ENCODE measurements at regions not wholly inside any gene's neighbourhood (a gene's known extent, or its start where the extent isn't known, plus 50 kb on each side); places are given as distances from the start of the nearest gene placed in this dataset.

GRCh38 chr9:75431375-75431774 lies 343.1 kb downstream of the OSTF1 start:
- no peak for TF ChIP-seq CTCF (IDR thresholded peaks at IDR 0.05; ENCODE audit: low read depth, low read length)
- H3K4me3 ChIP-seq (ENCODE audit: low read depth, low read length): no peak overlapping the region

GRCh38 chr9:75432386-75432785 lies 344.1 kb downstream of the OSTF1 start:
- no peak overlapping the region for H3K4me3 ChIP-seq (ENCODE audit: low read depth, low read length)
- no peak for TF ChIP-seq CTCF (IDR thresholded peaks at IDR 0.05; ENCODE audit: low read depth, low read length)

- no peak for TF ChIP-seq CTCF (IDR thresholded peaks at IDR 0.05; ENCODE audit: low read depth, low read length)
- H3K4me3 ChIP-seq (ENCODE audit: low read depth, low read length): no peak overlapping the region
These were observed 344.6 kb downstream of the OSTF1 start for GRCh38 chr9:75432888-75433287.

GRCh38 chr9:75438716-75439115 lies 350.4 kb downstream of the OSTF1 start:
- no peak for TF ChIP-seq CTCF (IDR thresholded peaks at IDR 0.05; ENCODE audit: low read depth, low read length)
- no peak overlapping the region for H3K4me3 ChIP-seq (ENCODE audit: low read depth, low read length)

- H3K4me3 ChIP-seq (ENCODE audit: low read depth, low read length): no peak overlapping the region
- TF ChIP-seq CTCF (IDR thresholded peaks at IDR 0.05; ENCODE audit: low read depth, low read length): no peak
These were observed 352.6 kb downstream of the OSTF1 start for GRCh38 chr9:75440914-75441313.

- no peak overlapping the region for H3K4me3 ChIP-seq (ENCODE audit: low read depth, low read length)
- TF ChIP-seq CTCF (IDR thresholded peaks at IDR 0.05; ENCODE audit: low read depth, low read length): no peak
These were observed 356.8 kb downstream of the OSTF1 start for GRCh38 chr9:75445144-75445543.

- no peak for TF ChIP-seq CTCF (IDR thresholded peaks at IDR 0.05; ENCODE audit: low read depth, low read length)
- no peak overlapping the region for H3K4me3 ChIP-seq (ENCODE audit: low read depth, low read length)
These were observed 359.0 kb downstream of the OSTF1 start for GRCh38 chr9:75447281-75447680.

Measured in WI38 (cell line).